ENCODE measurements at regions not wholly inside any gene's neighbourhood (a gene's known extent, or its start where the extent isn't known, plus 50 kb on each side); places are given as distances from the start of the nearest gene placed in this dataset.

DNA sequence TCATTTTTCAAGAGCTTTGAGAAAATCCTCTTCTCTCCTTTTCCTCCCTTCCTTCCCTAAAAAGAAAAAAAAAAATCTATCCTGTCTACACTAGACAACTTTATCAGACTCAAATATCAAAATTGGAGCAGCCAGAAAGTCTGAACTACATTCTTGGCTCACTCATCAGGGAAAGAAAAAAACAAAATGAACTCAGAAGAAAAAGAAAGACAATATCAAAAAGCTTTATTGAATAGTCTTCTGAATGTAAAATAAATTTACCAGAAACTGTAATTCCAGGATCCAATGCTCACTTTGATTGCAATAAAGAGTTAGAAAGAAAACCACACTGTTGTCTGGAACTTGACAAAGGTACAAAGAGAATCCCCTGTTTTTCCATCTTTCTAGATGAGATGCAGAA, 507.2 kb upstream of the MPDZ start:
- Mint-ChIP-seq H3K4me1 (ENCODE audit: unreplicated experiment) (peaks cover 11% of the 10 kb centered on the region), H3K27me3 (no peaks in the 10 kb centered on the region), H3K27ac (no peak overlapping the region), H3K4me3 (no peak overlapping the region), H3K36me3 (no peaks in the 10 kb centered on the region), H3K9me3 (peaks cover 6% of the 10 kb centered on the region)
- no peak for DNase-seq (ENCODE audit: extremely low spot score, unreplicated experiment)
- TF ChIP-seq, protein P1, sequence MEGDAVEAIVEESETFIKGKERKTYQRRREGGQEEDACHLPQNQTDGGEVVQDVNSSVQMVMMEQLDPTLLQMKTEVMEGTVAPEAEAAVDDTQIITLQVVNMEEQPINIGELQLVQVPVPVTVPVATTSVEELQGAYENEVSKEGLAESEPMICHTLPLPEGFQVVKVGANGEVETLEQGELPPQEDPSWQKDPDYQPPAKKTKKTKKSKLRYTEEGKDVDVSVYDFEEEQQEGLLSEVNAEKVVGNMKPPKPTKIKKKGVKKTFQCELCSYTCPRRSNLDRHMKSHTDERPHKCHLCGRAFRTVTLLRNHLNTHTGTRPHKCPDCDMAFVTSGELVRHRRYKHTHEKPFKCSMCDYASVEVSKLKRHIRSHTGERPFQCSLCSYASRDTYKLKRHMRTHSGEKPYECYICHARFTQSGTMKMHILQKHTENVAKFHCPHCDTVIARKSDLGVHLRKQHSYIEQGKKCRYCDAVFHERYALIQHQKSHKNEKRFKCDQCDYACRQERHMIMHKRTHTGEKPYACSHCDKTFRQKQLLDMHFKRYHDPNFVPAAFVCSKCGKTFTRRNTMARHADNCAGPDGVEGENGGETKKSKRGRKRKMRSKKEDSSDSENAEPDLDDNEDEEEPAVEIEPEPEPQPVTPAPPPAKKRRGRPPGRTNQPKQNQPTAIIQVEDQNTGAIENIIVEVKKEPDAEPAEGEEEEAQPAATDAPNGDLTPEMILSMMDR (conservative IDR thresholded peaks at IDR 0.05), result no peak

DNA sequence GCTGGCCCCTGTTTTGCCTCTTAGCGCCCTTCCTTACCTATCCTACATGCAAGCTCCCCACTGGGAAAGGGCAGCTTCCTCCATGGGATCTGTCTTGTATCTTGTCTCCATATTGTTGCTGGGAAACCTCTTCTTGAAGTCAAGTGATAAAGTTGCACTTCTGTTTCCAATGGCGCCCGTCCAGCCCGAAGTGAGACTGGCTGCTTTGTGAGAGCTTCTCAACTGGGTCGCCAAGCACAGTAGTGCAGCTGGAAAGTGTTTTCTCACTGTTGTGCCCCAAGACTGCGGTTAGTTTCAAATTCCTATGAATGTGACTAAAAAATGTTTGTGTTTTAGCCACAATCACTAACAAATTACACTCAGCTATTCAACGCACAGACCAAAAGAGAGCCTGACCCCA, 506.6 kb upstream of the MPDZ start:
- no peak overlapping the region for H3K4me3 Mint-ChIP-seq
- no peaks in the 10 kb centered on the region for H3K27me3 Mint-ChIP-seq
- TF ChIP-seq, protein P1 (conservative IDR thresholded peaks at IDR 0.05), result no peak
- H3K36me3 Mint-ChIP-seq, result no peaks in the 10 kb centered on the region
- H3K4me1 Mint-ChIP-seq (ENCODE audit: unreplicated experiment), result peaks cover 11% of the 10 kb centered on the region
- H3K27ac Mint-ChIP-seq, result no peak overlapping the region
- peaks cover 6% of the 10 kb centered on the region for H3K9me3 Mint-ChIP-seq
- no peak for DNase-seq (ENCODE audit: extremely low spot score, unreplicated experiment)

DNA sequence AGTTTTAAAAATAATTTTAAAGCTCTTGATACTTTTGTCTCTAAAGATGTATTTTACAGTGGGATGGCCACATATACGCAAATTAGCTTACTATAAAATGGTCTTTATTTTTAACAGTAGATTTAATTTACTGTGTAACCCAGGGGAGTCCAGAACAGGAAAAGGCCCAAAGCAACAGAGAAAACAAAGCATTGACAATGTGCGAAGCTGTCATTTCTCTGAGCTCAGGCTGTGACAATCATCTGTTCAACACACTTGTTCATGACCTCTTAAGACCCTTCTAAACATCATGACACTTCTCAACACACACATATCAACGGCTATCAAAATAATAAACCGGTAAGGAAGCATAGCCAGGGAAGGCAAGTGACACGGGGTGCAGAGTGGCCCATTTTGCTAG, 499.6 kb upstream of the MPDZ start:
- Mint-ChIP-seq H3K9me3 (peaks cover 6% of the 10 kb centered on the region), H3K36me3 (no peaks in the 10 kb centered on the region), H3K4me1 (ENCODE audit: unreplicated experiment) (peaks cover 4% of the 10 kb centered on the region), H3K4me3 (no peak overlapping the region), H3K27ac (no peak overlapping the region), H3K27me3 (no peaks in the 10 kb centered on the region)
- no peak for DNase-seq (ENCODE audit: extremely low spot score, unreplicated experiment)
- TF ChIP-seq, protein P1 (conservative IDR thresholded peaks at IDR 0.05), result no peak

DNA sequence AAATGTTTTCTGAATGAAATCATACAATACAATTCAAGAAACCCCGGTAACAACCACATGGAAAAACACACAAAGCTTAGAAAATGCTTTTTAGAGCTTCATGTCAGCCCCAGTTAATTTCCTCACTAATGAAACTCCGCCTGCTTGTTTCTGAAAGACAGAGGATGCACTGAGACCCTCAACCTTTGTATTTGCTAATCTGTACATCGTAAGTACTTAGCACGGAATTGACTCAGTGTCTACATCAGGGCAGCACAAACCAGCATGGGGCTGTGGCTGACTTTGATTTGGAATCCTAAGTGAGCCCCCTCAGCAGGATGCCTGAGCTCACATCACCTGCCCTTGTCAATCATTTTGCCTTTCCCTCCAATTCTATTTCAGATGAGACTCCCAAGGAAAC, 499.1 kb upstream of the MPDZ start:
- Mint-ChIP-seq H3K4me3 (no peak overlapping the region), H3K27me3 (no peaks in the 10 kb centered on the region), H3K4me1 (ENCODE audit: unreplicated experiment) (peaks cover 4% of the 10 kb centered on the region), H3K36me3 (no peaks in the 10 kb centered on the region), H3K9me3 (peaks cover 6% of the 10 kb centered on the region), H3K27ac (no peak overlapping the region)
- DNase-seq (ENCODE audit: extremely low spot score, unreplicated experiment), result no peak
- TF ChIP-seq, protein P1 (conservative IDR thresholded peaks at IDR 0.05), result no peak

DNA sequence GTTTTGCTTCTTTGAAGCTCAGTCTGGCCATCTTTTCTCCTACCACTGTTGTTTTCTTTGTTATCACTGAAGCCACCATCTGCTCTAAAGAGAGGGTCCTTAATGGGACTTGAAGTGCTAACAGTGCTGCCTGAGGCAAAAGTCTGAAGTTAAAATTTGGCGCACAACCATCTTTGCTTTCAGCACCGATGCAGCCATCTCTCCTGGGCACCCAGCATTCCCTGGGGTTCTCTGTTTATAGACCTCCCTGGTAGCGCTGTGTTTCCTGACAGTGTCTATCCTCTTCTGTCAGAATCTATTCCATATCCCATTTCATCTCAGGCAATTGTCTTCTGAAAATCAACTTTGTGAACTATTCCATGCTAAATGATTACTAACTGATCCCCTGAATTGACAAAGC, 491.5 kb upstream of the MPDZ start:
- no peak overlapping the region for H3K4me3 Mint-ChIP-seq
- H3K36me3 Mint-ChIP-seq, result no peaks in the 10 kb centered on the region

More for the DNA sequence above, 491.5 kb upstream of the MPDZ start:
- no peaks in the 10 kb centered on the region for H3K4me1 Mint-ChIP-seq (ENCODE audit: unreplicated experiment)
- DNase-seq (ENCODE audit: extremely low spot score, unreplicated experiment), result no peak
- H3K27me3 Mint-ChIP-seq, result no peaks in the 10 kb centered on the region
- H3K9me3 Mint-ChIP-seq, result peaks cover 6% of the 10 kb centered on the region
- TF ChIP-seq, protein P1 (conservative IDR thresholded peaks at IDR 0.05), result no peak
- no peak overlapping the region for H3K27ac Mint-ChIP-seq
